ENCODE measurements at regions not wholly inside any gene's neighbourhood (a gene's known extent, or its start where the extent isn't known, plus 50 kb on each side); places are given as distances from the start of the nearest gene placed in this dataset.

DNA sequence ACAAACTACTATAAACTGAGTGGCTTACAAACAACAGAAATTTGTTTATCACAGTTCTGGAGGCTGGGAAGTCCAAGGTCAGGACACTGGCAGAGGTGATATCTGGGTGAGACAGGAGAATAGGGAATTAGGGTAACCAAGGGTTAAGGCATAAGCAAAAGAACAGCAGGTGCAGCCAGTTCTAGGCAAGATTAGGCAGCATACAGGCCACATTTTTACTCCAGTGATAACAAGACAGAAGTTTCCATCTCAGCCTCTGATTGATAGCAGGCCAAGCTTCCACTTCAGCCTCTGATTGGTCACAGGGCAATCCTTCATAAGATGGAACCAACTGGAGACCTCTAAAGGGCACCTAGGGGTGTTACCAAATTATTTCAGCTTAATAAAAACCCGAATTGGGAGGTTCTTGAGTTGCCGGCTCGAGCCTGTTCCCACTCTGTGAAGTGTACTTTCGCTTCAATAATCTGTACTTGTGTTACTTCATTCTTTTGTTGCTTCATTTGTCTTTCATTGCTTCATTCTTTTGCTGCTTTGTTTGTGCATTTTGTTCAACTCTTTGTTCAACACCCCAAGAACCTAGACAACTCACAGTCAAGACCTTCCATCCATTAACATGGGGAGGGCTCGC is 185.6 kb downstream of the TOMM20 start:
- dilution Hi-C loops (cut with MboI; ENCODE audit: extremely low pct_ligation_motif_present, low sequenced_read_pairs) = no loop called here
- peaks cover 3% of the 10 kb centered on the region for H3K27me3 ChIP-seq (ENCODE audit: control insufficient read depth, extremely low read depth, insufficient read depth, low read length)
- no peaks in the 10 kb centered on the region for H3K36me3 ChIP-seq (ENCODE audit: control insufficient read depth in 2 of 2, extremely low read depth in 1 of 2, insufficient read depth in 2 of 2, low read length in 2 of 2)
- no peak overlapping the region for H3K4me3 ChIP-seq (ENCODE audit: control insufficient read depth in 2 of 3, extremely low read depth in 1 of 3, insufficient read depth in 2 of 3, low read depth in 1 of 3, low read length in 3 of 3)
- H3K9me3 ChIP-seq (ENCODE audit: control insufficient read depth, low read depth, low read length) = no peaks in the 10 kb centered on the region
- no peak for TF ChIP-seq EZH2 (IDR thresholded peaks at IDR 0.05; ENCODE audit: low read length)
- TF ChIP-seq, protein P1, sequence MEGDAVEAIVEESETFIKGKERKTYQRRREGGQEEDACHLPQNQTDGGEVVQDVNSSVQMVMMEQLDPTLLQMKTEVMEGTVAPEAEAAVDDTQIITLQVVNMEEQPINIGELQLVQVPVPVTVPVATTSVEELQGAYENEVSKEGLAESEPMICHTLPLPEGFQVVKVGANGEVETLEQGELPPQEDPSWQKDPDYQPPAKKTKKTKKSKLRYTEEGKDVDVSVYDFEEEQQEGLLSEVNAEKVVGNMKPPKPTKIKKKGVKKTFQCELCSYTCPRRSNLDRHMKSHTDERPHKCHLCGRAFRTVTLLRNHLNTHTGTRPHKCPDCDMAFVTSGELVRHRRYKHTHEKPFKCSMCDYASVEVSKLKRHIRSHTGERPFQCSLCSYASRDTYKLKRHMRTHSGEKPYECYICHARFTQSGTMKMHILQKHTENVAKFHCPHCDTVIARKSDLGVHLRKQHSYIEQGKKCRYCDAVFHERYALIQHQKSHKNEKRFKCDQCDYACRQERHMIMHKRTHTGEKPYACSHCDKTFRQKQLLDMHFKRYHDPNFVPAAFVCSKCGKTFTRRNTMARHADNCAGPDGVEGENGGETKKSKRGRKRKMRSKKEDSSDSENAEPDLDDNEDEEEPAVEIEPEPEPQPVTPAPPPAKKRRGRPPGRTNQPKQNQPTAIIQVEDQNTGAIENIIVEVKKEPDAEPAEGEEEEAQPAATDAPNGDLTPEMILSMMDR (optimal IDR thresholded peaks at IDR 0.05 in 1 of 3, IDR thresholded peaks at IDR 0.05 in 1 of 3, conservative IDR thresholded peaks at IDR 0.05 in 1 of 3; ENCODE audit: extremely low read depth in 1 of 3, insufficient read depth in 2 of 3, low read length in 3 of 3) = no peak
- DNase-seq (ENCODE audit: low read depth, low spot score) = no peak
- no peaks in the 10 kb centered on the region for H4K20me1 ChIP-seq (ENCODE audit: control insufficient read depth, extremely low read depth, insufficient read depth, low read length)
- FAIRE-seq = no peak
- no peaks in the 10 kb centered on the region for H3K4me1 ChIP-seq (ENCODE audit: control insufficient read depth, extremely low read depth, insufficient read depth, low read length)
- H3K4me2 ChIP-seq (ENCODE audit: control insufficient read depth, extremely low read depth, insufficient read depth, low read depth, low read length) = no peak overlapping the region
- no peaks in the 10 kb centered on the region for H3K79me2 ChIP-seq (ENCODE audit: control insufficient read depth, insufficient read depth, low read length)
- no peak overlapping the region for H3K27ac ChIP-seq (ENCODE audit: control insufficient read depth, insufficient read depth, low read length)
- H2AFZ ChIP-seq (ENCODE audit: control insufficient read depth, low read length) = no peak overlapping the region
- H3K9ac ChIP-seq (ENCODE audit: control insufficient read depth, extremely low read depth, insufficient read depth, low read length) = no peak overlapping the region
- no peaks in the 10 kb centered on the region for H3K9me1 ChIP-seq (ENCODE audit: control insufficient read depth, extremely low read depth, insufficient read depth, low read length)

- no peak overlapping the region for H3K9ac ChIP-seq (ENCODE audit: control insufficient read depth, extremely low read depth, insufficient read depth, low read length)
- no peak overlapping the region for H3K4me3 ChIP-seq (ENCODE audit: control insufficient read depth in 2 of 3, extremely low read depth in 1 of 3, insufficient read depth in 2 of 3, low read depth in 1 of 3, low read length in 3 of 3)
- no peaks in the 10 kb centered on the region for H3K4me1 ChIP-seq (ENCODE audit: control insufficient read depth, extremely low read depth, insufficient read depth, low read length)
- H3K9me1 ChIP-seq (ENCODE audit: control insufficient read depth, extremely low read depth, insufficient read depth, low read length) = no peaks in the 10 kb centered on the region
- H3K9me3 ChIP-seq (ENCODE audit: control insufficient read depth, low read depth, low read length) = no peaks in the 10 kb centered on the region
- TF ChIP-seq, protein P1 (optimal IDR thresholded peaks at IDR 0.05 in 1 of 3, IDR thresholded peaks at IDR 0.05 in 1 of 3, conservative IDR thresholded peaks at IDR 0.05 in 1 of 3; ENCODE audit: extremely low read depth in 1 of 3, insufficient read depth in 2 of 3, low read length in 3 of 3) = no peak
- no peak for TF ChIP-seq EZH2 (IDR thresholded peaks at IDR 0.05; ENCODE audit: low read length)
- dilution Hi-C loops (cut with MboI; ENCODE audit: extremely low pct_ligation_motif_present, low sequenced_read_pairs) = no loop called here
- H3K36me3 ChIP-seq (ENCODE audit: control insufficient read depth in 2 of 2, extremely low read depth in 1 of 2, insufficient read depth in 2 of 2, low read length in 2 of 2) = no peaks in the 10 kb centered on the region
- no peaks in the 10 kb centered on the region for H4K20me1 ChIP-seq (ENCODE audit: control insufficient read depth, extremely low read depth, insufficient read depth, low read length)
- no peak for DNase-seq (ENCODE audit: low read depth, low spot score)
- H3K27ac ChIP-seq (ENCODE audit: control insufficient read depth, insufficient read depth, low read length) = no peak overlapping the region
- no peak overlapping the region for H3K4me2 ChIP-seq (ENCODE audit: control insufficient read depth, extremely low read depth, insufficient read depth, low read depth, low read length)
- no peak overlapping the region for H2AFZ ChIP-seq (ENCODE audit: control insufficient read depth, low read length)
- H3K27me3 ChIP-seq (ENCODE audit: control insufficient read depth, extremely low read depth, insufficient read depth, low read length) = peaks cover 3% of the 10 kb centered on the region
- H3K79me2 ChIP-seq (ENCODE audit: control insufficient read depth, insufficient read depth, low read length) = no peaks in the 10 kb centered on the region
- no peak for FAIRE-seq
Measured at GRCh38 chr1:234942012-234942332, 186.7 kb downstream of the TOMM20 start.
